ENCODE measurements at regions not wholly inside any gene's neighbourhood (a gene's known extent, or its start where the extent isn't known, plus 50 kb on each side); places are given as distances from the start of the nearest gene placed in this dataset.

GRCh38 chr1:194602184-194602583 is 1415.8 kb upstream of the B3GALT2 start:
- Mint-ChIP-seq H3K4me3 (no peak overlapping the region), H3K9me3 (no peaks in the 10 kb centered on the region), H3K27me3 (ENCODE audit: low read depth, poor library complexity) (no peaks in the 10 kb centered on the region), H3K4me1 (no peaks in the 10 kb centered on the region), H3K36me3 (ENCODE audit: low read depth) (no peaks in the 10 kb centered on the region), H3K27ac (no peak overlapping the region)
- no peak for DNase-seq
- TF ChIP-seq CTCF (IDR thresholded peaks at IDR 0.05) = no peak

- no peaks in the 10 kb centered on the region for H3K4me1 Mint-ChIP-seq
Observed at GRCh38 chr1:194600716-194601115, 1414.3 kb upstream of the B3GALT2 start.

GRCh38 chr1:194598098-194598497 is 1411.7 kb upstream of the B3GALT2 start:
- H3K4me3 Mint-ChIP-seq = no peak overlapping the region
- no peak for DNase-seq
- H3K4me1 Mint-ChIP-seq = no peaks in the 10 kb centered on the region

More at GRCh38 chr1:194600716-194601115, 1414.3 kb upstream of the B3GALT2 start:
- DNase-seq = no peak
- Mint-ChIP-seq H3K36me3 (ENCODE audit: low read depth) (no peaks in the 10 kb centered on the region), H3K9me3 (no peaks in the 10 kb centered on the region), H3K4me3 (no peak overlapping the region), H3K27me3 (ENCODE audit: low read depth, poor library complexity) (no peaks in the 10 kb centered on the region), H3K27ac (no peak overlapping the region)
- no peak for TF ChIP-seq CTCF (IDR thresholded peaks at IDR 0.05)

GRCh38 chr1:194586302-194586701 is 1399.9 kb upstream of the B3GALT2 start:
- no peak overlapping the region for H3K4me3 Mint-ChIP-seq
- H3K36me3 Mint-ChIP-seq (ENCODE audit: low read depth) = no peaks in the 10 kb centered on the region
- no peak for DNase-seq
- peaks cover under 1% of the 10 kb centered on the region for H3K27me3 Mint-ChIP-seq (ENCODE audit: low read depth, poor library complexity)
- no peak for TF ChIP-seq CTCF (IDR thresholded peaks at IDR 0.05)
- no peaks in the 10 kb centered on the region for H3K9me3 Mint-ChIP-seq
- H3K27ac Mint-ChIP-seq = no peak overlapping the region
- H3K4me1 Mint-ChIP-seq = no peaks in the 10 kb centered on the region

More at GRCh38 chr1:194598098-194598497, 1411.7 kb upstream of the B3GALT2 start:
- Mint-ChIP-seq H3K27me3 (ENCODE audit: low read depth, poor library complexity) (no peaks in the 10 kb centered on the region), H3K27ac (no peak overlapping the region), H3K9me3 (no peaks in the 10 kb centered on the region), H3K36me3 (ENCODE audit: low read depth) (no peaks in the 10 kb centered on the region)
- TF ChIP-seq CTCF (IDR thresholded peaks at IDR 0.05) = no peak

GRCh38 chr1:194584052-194584451 is 1397.6 kb upstream of the B3GALT2 start:
- Mint-ChIP-seq H3K27ac (no peak overlapping the region), H3K9me3 (no peaks in the 10 kb centered on the region)
- TF ChIP-seq CTCF (IDR thresholded peaks at IDR 0.05) = no peak

GRCh38 chr1:194570476-194570875 is 1384.1 kb upstream of the B3GALT2 start:
- H3K27me3 Mint-ChIP-seq (ENCODE audit: low read depth, poor library complexity) = peaks cover 3% of the 10 kb centered on the region
- H3K4me1 Mint-ChIP-seq = no peaks in the 10 kb centered on the region
- no peak for TF ChIP-seq CTCF (IDR thresholded peaks at IDR 0.05)
- H3K9me3 Mint-ChIP-seq = no peaks in the 10 kb centered on the region
- no peak for DNase-seq
- H3K4me3 Mint-ChIP-seq = no peak overlapping the region
- no peak overlapping the region for H3K27ac Mint-ChIP-seq
- H3K36me3 Mint-ChIP-seq (ENCODE audit: low read depth) = no peaks in the 10 kb centered on the region

More at GRCh38 chr1:194584052-194584451, 1397.6 kb upstream of the B3GALT2 start:
- Mint-ChIP-seq H3K4me3 (no peak overlapping the region), H3K27me3 (ENCODE audit: low read depth, poor library complexity) (no peaks in the 10 kb centered on the region), H3K4me1 (no peaks in the 10 kb centered on the region), H3K36me3 (ENCODE audit: low read depth) (no peaks in the 10 kb centered on the region)
- no peak for DNase-seq
